Mucosa of descending colon (tissue), 3 donors: ENCODE measurements at regions not wholly inside any gene's neighbourhood (a gene's known extent, or its start where the extent isn't known, plus 50 kb on each side); places are given as distances from the start of the nearest gene placed in this dataset.

Experiments
- ATAC-seq: fragments of 200-7000 bp; cut with Tn5 transposase; one replicate; pipeline ENCODE4 v1.9.1; 2020; ENCODE audit warnings: mild to moderate bottlenecking, moderate library complexity
- DNase-seq, 3 donors: peaks; one replicate each; pipeline ENCODE4 v3.0.0-alpha.2; 2020
- H3K36me3 ChIP-seq: fragments of 200-600 bp; one replicate; pipeline ENCODE4 v1.8.0; 2021; ENCODE audit warnings: low read depth, mild to moderate bottlenecking
- H3K4me1 ChIP-seq: fragments of 200-600 bp; one replicate; pipeline ENCODE4 v1.8.0; 2021; ENCODE audit warnings: low read depth, mild to moderate bottlenecking
- H3K4me3 ChIP-seq: fragments of 200-600 bp; one replicate; pipeline ENCODE4 v1.8.0; 2021; ENCODE audit warnings: mild to moderate bottlenecking
- H3K9me3 ChIP-seq: fragments of 200-600 bp; one replicate; pipeline ENCODE4 v1.8.0; 2021; ENCODE audit warnings: mild to moderate bottlenecking
- intact Hi-C, 2 donors: fragments of 100-400 bp; cut with DNase I in 1 of 2; cut with micrococcal nuclease in 1 of 2; formaldehyde crosslinking; loops; one replicate each; pipeline versions ENCODE4 v1.11.0 to v1.11.1; 2022; cut with DNase I, micrococcal nuclease
- TF ChIP-seq, protein P1 (sequence below): fragments of 200-600 bp; IDR thresholded peaks from one replicate; pipeline ENCODE4 v1.8.0; 2022; ENCODE audit warnings: antibody characterized with exemption, mild to moderate bottlenecking
- donor health status: DM: no; HTN: no; CAD: no; lungs with moderate emphysema.
- donor health status: DM: no; HTN: no; CAD: no.
- donor health status: DM: no; HTN: yes; CAD: no.

- TF ChIP-seq, protein P1, sequence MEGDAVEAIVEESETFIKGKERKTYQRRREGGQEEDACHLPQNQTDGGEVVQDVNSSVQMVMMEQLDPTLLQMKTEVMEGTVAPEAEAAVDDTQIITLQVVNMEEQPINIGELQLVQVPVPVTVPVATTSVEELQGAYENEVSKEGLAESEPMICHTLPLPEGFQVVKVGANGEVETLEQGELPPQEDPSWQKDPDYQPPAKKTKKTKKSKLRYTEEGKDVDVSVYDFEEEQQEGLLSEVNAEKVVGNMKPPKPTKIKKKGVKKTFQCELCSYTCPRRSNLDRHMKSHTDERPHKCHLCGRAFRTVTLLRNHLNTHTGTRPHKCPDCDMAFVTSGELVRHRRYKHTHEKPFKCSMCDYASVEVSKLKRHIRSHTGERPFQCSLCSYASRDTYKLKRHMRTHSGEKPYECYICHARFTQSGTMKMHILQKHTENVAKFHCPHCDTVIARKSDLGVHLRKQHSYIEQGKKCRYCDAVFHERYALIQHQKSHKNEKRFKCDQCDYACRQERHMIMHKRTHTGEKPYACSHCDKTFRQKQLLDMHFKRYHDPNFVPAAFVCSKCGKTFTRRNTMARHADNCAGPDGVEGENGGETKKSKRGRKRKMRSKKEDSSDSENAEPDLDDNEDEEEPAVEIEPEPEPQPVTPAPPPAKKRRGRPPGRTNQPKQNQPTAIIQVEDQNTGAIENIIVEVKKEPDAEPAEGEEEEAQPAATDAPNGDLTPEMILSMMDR, result no peak
- Histone ChIP-seq H3K36me3 (no peaks in the 10 kb centered on the region), H3K9me3 (peaks cover 8% of the 10 kb centered on the region), H3K4me1 (no peaks in the 10 kb centered on the region), H3K4me3 (no peak overlapping the region)
- DNase-seq, result no peak
- intact Hi-C loops, result no loop called here
- ATAC-seq, result no peak
These were observed 556.7 kb upstream of the TLE4 start for GRCh38 chr9:79014929-79015699.

DNA sequence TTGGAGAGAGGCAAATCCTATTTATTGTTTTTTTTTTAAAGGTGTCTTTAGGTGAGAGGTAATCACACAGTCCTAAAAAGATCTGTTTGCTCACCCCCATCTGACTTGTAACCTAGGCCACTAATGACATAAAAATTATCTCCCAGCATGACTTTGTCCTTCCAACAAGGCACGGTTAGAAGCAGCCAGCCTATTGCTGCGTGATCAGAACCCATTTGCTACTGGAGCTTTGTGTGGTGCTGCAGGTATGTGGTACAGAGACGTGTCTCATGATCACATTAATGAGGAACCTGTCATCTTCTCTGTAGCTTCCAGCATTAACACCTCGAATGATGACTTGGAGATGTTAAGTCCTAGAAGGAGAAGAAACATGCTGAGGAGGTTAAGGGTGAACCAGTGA is 555.8 kb upstream of the TLE4 start:
- Histone ChIP-seq H3K4me3 (no peak overlapping the region), H3K4me1 (no peaks in the 10 kb centered on the region), H3K9me3 (peaks cover 2% of the 10 kb centered on the region), H3K36me3 (no peaks in the 10 kb centered on the region)
- no peak for DNase-seq
- TF ChIP-seq, protein P1, result no peak
- no peak for ATAC-seq
- intact Hi-C loops, result no loop called here

DNA sequence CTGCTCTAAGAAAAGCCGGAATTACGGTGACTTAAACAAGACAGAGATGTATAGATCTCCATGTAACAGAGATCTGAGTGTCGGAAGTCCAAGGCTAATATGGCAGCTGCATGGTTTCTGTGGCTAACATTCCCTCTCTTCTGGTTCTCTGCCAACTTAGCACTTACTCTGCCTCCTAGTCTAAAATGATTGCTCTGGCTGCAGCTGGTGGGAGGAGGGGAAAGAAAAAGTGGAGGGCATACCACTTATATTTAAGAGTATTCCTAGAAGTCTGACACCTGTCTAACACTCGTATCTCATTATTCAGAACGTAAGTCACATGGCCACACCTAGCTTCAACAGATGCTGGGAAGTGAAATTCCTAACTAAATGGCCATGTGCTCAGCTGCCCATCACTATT is 551.5 kb upstream of the TLE4 start:
- Histone ChIP-seq H3K4me3 (no peak overlapping the region), H3K9me3 (no peaks in the 10 kb centered on the region), H3K4me1 (no peaks in the 10 kb centered on the region), H3K36me3 (no peaks in the 10 kb centered on the region)
- intact Hi-C loops, result no loop called here
- TF ChIP-seq, protein P1, result no peak
- no peak for DNase-seq
- no peak for ATAC-seq

DNA sequence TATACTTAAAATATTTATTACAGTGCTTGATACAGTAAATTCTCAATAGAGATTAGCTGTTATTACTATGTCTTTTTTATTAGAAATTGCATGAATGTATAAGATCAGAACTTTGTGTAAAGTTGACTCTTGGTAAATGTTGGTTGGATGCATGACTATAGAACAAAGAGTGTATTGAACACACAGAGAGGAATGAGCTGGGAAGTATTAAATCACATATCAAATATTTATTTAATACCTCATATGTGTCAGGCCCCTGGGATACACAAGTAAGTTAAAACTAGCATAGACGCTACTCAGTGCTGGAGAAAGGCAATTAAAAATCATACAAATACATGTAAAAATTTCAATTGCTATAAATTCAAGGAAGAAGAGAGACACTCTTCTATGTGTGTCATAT is 550.7 kb upstream of the TLE4 start:
- Histone ChIP-seq H3K4me3 (no peak overlapping the region), H3K36me3 (no peaks in the 10 kb centered on the region), H3K9me3 (no peaks in the 10 kb centered on the region), H3K4me1 (no peaks in the 10 kb centered on the region)
- ATAC-seq (no peak), DNase-seq (no peak)
- TF ChIP-seq, protein P1, result no peak
- intact Hi-C loops, result no loop called here

- no peaks in the 10 kb centered on the region for H3K4me1 ChIP-seq
- H3K9me3 ChIP-seq, result no peaks in the 10 kb centered on the region
- H3K4me3 ChIP-seq, result no peak overlapping the region
- intact Hi-C loops, result no loop called here
- ATAC-seq (no peak), DNase-seq (no peak)
- H3K36me3 ChIP-seq, result no peaks in the 10 kb centered on the region
- TF ChIP-seq, protein P1, result no peak
These were observed 548.6 kb upstream of the TLE4 start for GRCh38 chr9:79023134-79023580.
